PC-3 (cell line): ENCODE measurements at regions not wholly inside any gene's neighbourhood (a gene's known extent, or its start where the extent isn't known, plus 50 kb on each side); places are given as distances from the start of the nearest gene placed in this dataset.

ENCODE experiments used
- ATAC-seq: fragments of 200-7000 bp; cut with Tn5 transposase; 2 replicates; pipeline ENCODE4 v1.9.1; 2020; ENCODE audit warnings: mild to moderate bottlenecking, moderate library complexity
- BruUV-seq: library from RNA; stranded (reverse); fragments of 400-500 nt; replicated peaks from 2 replicates; lab custom pipeline; 2021; lab: Mats Ljungman, UMichigan
- CTCF ChIA-PET: fragments of 300-600 bp; sonication (Branson Sonifier 250); formaldehyde crosslinking; loops from one replicate; lab custom pipeline; 2022; ENCODE audit warnings: antibody characterized with exemption; lab: Charles Lee
- POLR2A ChIA-PET: fragments of 300-600 bp; sonication (Branson Sonifier 250); formaldehyde crosslinking; loops from one replicate; lab custom pipeline; 2022; ENCODE audit warnings: antibody characterized with exemption; ENCODE audit not compliant: unreplicated experiment; lab: Charles Lee
- DNase-seq: peaks from one replicate; pipeline ENCODE4 v3.0.0-alpha.2; 2015
- H2AFZ ChIP-seq: fragments of 300-600 bp; sonication (generic); 2 replicates; pipeline ENCODE4 v1.6.0; 2016; ENCODE audit warnings: antibody characterized with exemption, low read length
- H3F3A ChIP-seq: fragments of 300-600 bp; sonication (generic); one replicate; pipeline ENCODE4 v1.6.0; 2017; ENCODE audit warnings: antibody characterized with exemption, low read length, control low read depth, mild to moderate bottlenecking; ENCODE audit not compliant: unreplicated experiment
- H3K27ac ChIP-seq: fragments of 300-600 bp; sonication (generic); 2 replicates; pipeline ENCODE4 v1.5.1; 2016; ENCODE audit warnings: mild to moderate bottlenecking, low read length
- H3K27me3 ChIP-seq: fragments of 300-600 bp; sonication (generic); 2 replicates; pipeline ENCODE4 v1.6.1; 2016; ENCODE audit warnings: low read length, mixed read lengths
- H3K36me3 ChIP-seq: fragments of 300-600 bp; sonication (generic); 2 replicates; pipeline ENCODE4 v1.6.1; 2016; ENCODE audit warnings: low read depth, mixed run types, low read length, mixed read lengths
- H3K4me1 ChIP-seq: fragments of 300-600 bp; sonication (generic); 2 replicates; pipeline ENCODE4 v1.5.1; 2016; ENCODE audit warnings: low read length; ENCODE audit not compliant: insufficient read depth
- H3K4me2 ChIP-seq: fragments of 300-600 bp; sonication (generic); 2 replicates; pipeline ENCODE4 v1.6.0; 2016; ENCODE audit warnings: low read length
- H3K4me3 ChIP-seq: fragments of 300-600 bp; sonication (generic); 2 replicates; pipeline ENCODE4 v1.5.1; 2016; ENCODE audit warnings: mild to moderate bottlenecking, low read length, mixed read lengths
- H3K79me2 ChIP-seq: fragments of 300-600 bp; sonication (generic); 2 replicates; pipeline ENCODE4 v1.6.1; 2017; ENCODE audit warnings: low read length, mixed read lengths
- H3K9ac ChIP-seq: fragments of 300-600 bp; sonication (generic); 2 replicates; pipeline ENCODE4 v1.6.0; 2016; ENCODE audit warnings: mild to moderate bottlenecking, low read length
- H3K9me2 ChIP-seq: fragments of 300-600 bp; sonication (generic); replicated peaks from 2 replicates; pipeline ENCODE4 v1.6.1; 2016; ENCODE audit warnings: mixed run types, low read length, mixed read lengths
- H3K9me3 ChIP-seq: fragments of 300-600 bp; sonication (generic); 2 replicates; pipeline ENCODE4 v1.6.1; 2016; ENCODE audit warnings: low read length, mixed read lengths
- H4K20me1 ChIP-seq: fragments of 300-600 bp; sonication (generic); 2 replicates; pipeline ENCODE4 v1.6.1; 2016; ENCODE audit warnings: low read length, mixed read lengths
- CTCF ChIP-seq: fragments of 300-600 bp; sonication (generic); conservative IDR thresholded peaks from 2 replicates; pipeline ENCODE4 v1.5.1; 2017; ENCODE audit warnings: antibody characterized with exemption, low read depth, mild to moderate bottlenecking, low read length
- EZH2 ChIP-seq: fragments of 300-600 bp; sonication (generic); IDR thresholded peaks from one replicate; pipeline ENCODE4 v1.6.1; 2017; ENCODE audit warnings: antibody characterized with exemption, mild to moderate bottlenecking, low read length; ENCODE audit not compliant: unreplicated experiment
- EZH2phosphoT487 ChIP-seq: fragments of 300-600 bp; sonication (generic); IDR thresholded peaks from 2 replicates; pipeline ENCODE4 v1.6.1; 2018; ENCODE audit warnings: mild to moderate bottlenecking, antibody characterized with exemption, low read length, borderline replicate concordance
- intact Hi-C: fragments of 100-400 bp; cut with micrococcal nuclease; formaldehyde crosslinking; loops from 2 replicates; pipeline ENCODE4 v1.9.0; 2023

- no peak for DNase-seq
- Histone ChIP-seq H2AFZ (no peak overlapping the region), H3K27me3 (peaks cover 90% of the 10 kb centered on the region), H3K4me3 (no peak overlapping the region), H3K27ac (no peak overlapping the region), H3K4me1 (no peaks in the 10 kb centered on the region), H3F3A (no peaks in the 10 kb centered on the region), H3K9me3 (no peaks in the 10 kb centered on the region), H3K4me2 (no peak overlapping the region), H3K79me2 (no peaks in the 10 kb centered on the region), H3K9me2 (no peaks in the 10 kb centered on the region), H3K9ac (no peak overlapping the region), H4K20me1 (no peaks in the 10 kb centered on the region), H3K36me3 (no peaks in the 10 kb centered on the region)
- no TSS peak for BruUV-seq
- POLR2A ChIA-PET, result no interaction called here
- no peak for ATAC-seq
- TF ChIP-seq CTCF (no peak), EZH2phosphoT487 (no peak), EZH2 (no peak)
- intact Hi-C loops, result no loop called here
- CTCF ChIA-PET, result no interaction called here
Measured at GRCh38 chr2:136408795-136409194, 290.8 kb upstream of the CXCR4 start.

GRCh38 chr2:136407952-136408318 is 290.0 kb upstream of the CXCR4 start:
- H3K4me3 ChIP-seq, result no peak overlapping the region
- BruUV-seq, result no TSS peak

More at GRCh38 chr2:136407952-136408318, 290.0 kb upstream of the CXCR4 start:
- TF ChIP-seq EZH2phosphoT487 (no peak), EZH2 (no peak), CTCF (no peak)
- Histone ChIP-seq H3K27me3 (peaks cover 94% of the 10 kb centered on the region), H3K9me2 (no peaks in the 10 kb centered on the region), H3K36me3 (no peaks in the 10 kb centered on the region), H3K79me2 (no peaks in the 10 kb centered on the region), H3K27ac (no peak overlapping the region), H3K9ac (no peak overlapping the region), H3K4me1 (no peaks in the 10 kb centered on the region), H2AFZ (no peak overlapping the region), H3K4me2 (no peak overlapping the region), H4K20me1 (no peaks in the 10 kb centered on the region), H3K9me3 (no peaks in the 10 kb centered on the region), H3F3A (no peaks in the 10 kb centered on the region)
- POLR2A ChIA-PET, result no interaction called here
- intact Hi-C loops, result no loop called here
- ATAC-seq (no peak), DNase-seq (no peak)
- CTCF ChIA-PET, result no interaction called here
